ENCODE measurements at regions not wholly inside any gene's neighbourhood (a gene's known extent, or its start where the extent isn't known, plus 50 kb on each side); places are given as distances from the start of the nearest gene placed in this dataset.

DNA sequence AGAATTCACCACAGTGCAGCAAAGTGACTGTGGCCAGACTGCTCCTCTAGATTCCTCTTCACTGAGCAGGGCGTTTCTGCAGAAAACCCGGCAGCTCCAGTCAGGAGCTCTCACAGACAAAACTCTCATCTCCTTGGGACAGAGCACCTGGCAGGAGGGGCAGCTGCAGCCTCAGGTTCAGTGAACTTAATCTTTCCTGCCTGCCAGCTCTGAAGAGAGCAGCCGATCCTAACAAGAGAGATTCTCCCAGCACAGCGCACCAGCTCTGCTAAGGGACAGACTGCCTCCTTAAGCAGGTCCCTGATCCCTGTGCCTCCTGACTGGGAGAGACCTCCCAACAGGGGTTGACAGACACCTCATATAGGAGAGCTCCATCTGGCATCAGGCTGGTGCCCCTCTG lies 1065.5 kb downstream of the GRIK2 start:
- ATAC-seq (no peak), DNase-seq (ENCODE audit: low spot score in 2 of 2) (no peak)
- Mint-ChIP-seq H3K4me3 (no peak overlapping the region), H3K9me3 (peaks cover 6% of the 10 kb centered on the region), H3K4me1 (no peaks in the 10 kb centered on the region), H3K27ac (no peak overlapping the region), H3K36me3 (no peaks in the 10 kb centered on the region)

DNA sequence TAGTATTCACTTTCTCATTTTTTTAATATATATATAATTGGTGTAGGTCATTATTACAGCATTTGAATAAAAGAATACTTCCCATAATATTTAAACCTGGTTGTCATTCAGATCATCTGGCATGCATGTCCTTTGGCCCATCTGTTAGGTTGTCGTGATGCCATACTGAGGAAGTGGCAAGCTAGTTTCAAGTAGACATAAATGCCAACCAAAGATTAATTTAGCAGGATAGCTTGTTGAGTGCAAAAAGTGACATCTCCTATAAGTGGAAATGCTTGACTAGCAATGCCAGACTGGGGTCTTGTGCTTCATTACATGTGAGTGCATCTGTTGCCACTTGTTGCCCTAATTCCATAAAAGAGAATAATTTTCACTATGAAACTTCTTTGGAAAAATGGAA lies 1044.7 kb downstream of the GRIK2 start:
- no peak overlapping the region for H3K27ac Mint-ChIP-seq
- ATAC-seq (no peak), DNase-seq (ENCODE audit: low spot score in 2 of 2) (no peak)
- peaks cover 8% of the 10 kb centered on the region for H3K9me3 Mint-ChIP-seq
- no peak overlapping the region for H3K4me3 Mint-ChIP-seq
- no peaks in the 10 kb centered on the region for H3K36me3 Mint-ChIP-seq
- no peaks in the 10 kb centered on the region for H3K4me1 Mint-ChIP-seq

DNA sequence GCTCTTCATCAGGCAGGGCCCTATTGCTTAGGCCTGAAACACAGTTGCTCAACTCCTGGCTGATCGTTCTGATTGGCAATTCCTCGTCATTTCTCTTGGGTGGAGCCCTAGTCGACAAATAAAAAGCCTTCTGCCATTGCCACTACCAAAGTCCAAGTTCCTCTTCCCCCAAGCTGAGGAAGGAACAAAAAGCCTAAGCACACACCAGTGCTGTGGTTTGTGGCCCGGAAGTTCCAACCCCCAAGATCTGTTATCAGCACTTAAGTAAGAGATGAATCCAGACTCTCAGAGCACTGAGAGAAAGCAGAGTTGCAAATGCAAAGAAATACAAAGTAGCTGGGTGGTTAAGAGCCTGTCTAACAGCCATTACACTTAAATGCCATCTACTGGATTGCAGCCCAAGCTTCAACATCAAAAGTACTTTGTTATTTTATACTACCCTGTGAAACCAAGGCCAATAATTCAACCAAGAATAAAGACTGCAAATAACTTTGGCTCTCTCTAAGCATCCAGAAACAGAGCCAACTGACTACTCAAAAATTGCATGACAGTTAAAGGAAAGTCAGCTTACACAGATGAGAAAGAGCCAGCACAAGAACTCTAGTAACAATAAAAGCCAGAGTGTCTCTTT lies 1024.0 kb downstream of the GRIK2 start:
- ATAC-seq (no peak), DNase-seq (ENCODE audit: low spot score in 2 of 2) (no peak)
- Mint-ChIP-seq H3K9me3 (peaks cover 6% of the 10 kb centered on the region), H3K36me3 (no peaks in the 10 kb centered on the region), H3K4me3 (no peak overlapping the region), H3K27ac (no peak overlapping the region), H3K4me1 (no peaks in the 10 kb centered on the region)

DNA sequence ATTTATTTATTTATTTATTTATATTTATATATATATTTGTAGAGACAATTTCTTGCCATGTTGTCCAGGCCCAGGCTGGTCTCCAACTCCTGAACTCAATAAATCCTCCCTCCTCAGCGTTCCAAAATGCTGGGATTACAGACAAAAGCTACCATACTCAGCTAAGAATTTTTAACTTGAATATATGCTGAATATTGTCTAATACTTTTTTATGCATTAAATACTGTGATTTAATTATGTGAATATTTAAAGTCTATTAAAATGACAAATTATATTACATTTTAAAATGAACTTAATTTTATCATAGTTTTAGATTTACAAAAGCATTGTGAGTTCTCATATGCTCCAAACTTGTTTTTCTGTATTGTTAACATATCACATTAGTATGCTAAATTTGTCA lies 1022.4 kb downstream of the GRIK2 start:
- DNase-seq (ENCODE audit: low spot score in 2 of 2) (no peak), ATAC-seq (no peak)
- H3K4me3 Mint-ChIP-seq = no peak overlapping the region
- no peaks in the 10 kb centered on the region for H3K36me3 Mint-ChIP-seq
- no peak overlapping the region for H3K27ac Mint-ChIP-seq
- no peaks in the 10 kb centered on the region for H3K9me3 Mint-ChIP-seq
- no peaks in the 10 kb centered on the region for H3K4me1 Mint-ChIP-seq

DNA sequence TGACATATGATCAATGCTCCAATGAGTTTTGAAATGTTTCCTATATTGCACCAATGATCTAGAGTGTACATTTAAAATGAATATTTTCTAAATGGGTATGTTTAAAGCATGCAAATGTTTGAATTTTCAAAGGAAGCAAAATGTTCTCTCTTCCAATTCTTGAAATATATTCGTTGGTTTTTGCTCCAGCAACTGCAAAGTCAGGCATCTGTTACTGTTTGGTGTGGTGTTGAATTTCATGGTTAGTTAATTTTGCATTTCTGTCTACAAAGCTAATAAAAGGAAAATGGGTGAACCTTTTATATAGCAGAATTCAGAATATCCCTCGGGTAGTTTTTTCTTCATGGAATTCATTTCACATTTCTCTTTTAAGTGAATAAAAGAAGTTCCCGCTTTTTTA lies 1018.3 kb downstream of the GRIK2 start:
- Mint-ChIP-seq H3K27ac (no peak overlapping the region), H3K4me3 (no peak overlapping the region), H3K4me1 (no peaks in the 10 kb centered on the region), H3K9me3 (peaks cover under 1% of the 10 kb centered on the region), H3K36me3 (no peaks in the 10 kb centered on the region)
- no peak for ATAC-seq
- no peak for DNase-seq (ENCODE audit: low spot score in 2 of 2)

DNA sequence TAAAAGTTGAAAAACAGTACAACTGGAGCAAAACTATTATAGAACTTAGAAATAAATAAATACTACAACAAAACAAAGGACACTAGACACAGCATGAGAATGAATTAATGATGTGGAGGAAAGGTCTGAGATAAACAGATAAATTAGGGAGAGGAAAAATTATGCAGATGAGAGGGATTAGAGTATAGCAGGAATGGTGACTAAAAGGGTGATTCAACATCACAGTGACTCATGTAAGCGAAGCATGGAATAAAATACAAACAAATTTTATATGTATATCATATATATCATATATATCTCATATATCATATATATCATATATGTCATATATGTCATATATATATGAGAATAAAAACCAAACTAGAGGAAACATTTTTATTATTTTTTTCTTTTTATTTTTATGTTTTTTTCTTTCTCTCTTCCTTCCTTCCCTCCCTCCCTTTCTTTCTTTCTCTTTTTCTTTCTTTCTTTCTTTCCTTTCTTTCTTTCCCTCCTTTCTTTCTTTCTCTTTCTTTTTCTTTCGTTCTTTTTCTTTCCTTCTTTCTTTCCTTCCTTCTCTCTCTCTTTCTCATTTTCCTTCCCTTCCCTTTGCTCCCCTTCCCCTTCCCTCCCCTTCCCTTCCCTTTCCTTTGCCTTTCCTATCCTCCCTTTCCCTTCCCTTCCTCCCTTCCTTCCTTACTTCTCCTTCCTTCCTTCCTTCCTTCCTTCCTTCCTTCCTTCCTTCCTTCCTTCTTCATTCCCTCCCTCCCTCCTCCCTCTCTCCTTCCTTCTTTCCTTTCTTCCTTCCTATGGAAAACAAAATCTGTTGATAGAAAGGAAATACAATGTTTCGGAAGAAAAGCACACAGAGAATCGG lies 1014.6 kb downstream of the GRIK2 start:
- DNase-seq (ENCODE audit: low spot score in 2 of 2) (no peak), ATAC-seq (no peak)
- no peak overlapping the region for H3K27ac Mint-ChIP-seq
- H3K4me3 Mint-ChIP-seq = no peak overlapping the region
- no peaks in the 10 kb centered on the region for H3K4me1 Mint-ChIP-seq
- H3K36me3 Mint-ChIP-seq = no peaks in the 10 kb centered on the region
- peaks cover 6% of the 10 kb centered on the region for H3K9me3 Mint-ChIP-seq

DNA sequence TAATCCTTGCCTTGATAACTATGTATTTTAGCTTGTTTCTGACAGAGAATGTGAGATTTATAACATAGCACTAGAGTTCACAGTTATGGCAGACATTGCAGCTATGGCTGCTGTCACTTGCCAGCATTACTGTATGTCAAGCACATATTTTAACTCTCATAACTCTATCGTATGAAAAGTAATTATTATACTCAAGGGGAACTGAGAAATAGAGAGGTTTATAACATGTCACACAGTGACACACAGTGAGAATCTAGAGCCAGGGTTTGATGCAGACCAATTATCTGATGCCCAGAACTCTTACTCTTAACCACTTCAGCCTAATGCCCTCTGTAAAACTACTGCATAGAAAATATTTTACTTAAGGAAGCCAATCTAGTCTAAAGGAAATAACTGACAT lies 1012.4 kb downstream of the GRIK2 start:
- no peak overlapping the region for H3K4me3 Mint-ChIP-seq
- no peak overlapping the region for H3K27ac Mint-ChIP-seq
- peaks cover 6% of the 10 kb centered on the region for H3K9me3 Mint-ChIP-seq
- ATAC-seq = no peak
- DNase-seq (ENCODE audit: low spot score in 2 of 2) = no peak
- H3K36me3 Mint-ChIP-seq = no peaks in the 10 kb centered on the region
- H3K4me1 Mint-ChIP-seq = no peaks in the 10 kb centered on the region

DNA sequence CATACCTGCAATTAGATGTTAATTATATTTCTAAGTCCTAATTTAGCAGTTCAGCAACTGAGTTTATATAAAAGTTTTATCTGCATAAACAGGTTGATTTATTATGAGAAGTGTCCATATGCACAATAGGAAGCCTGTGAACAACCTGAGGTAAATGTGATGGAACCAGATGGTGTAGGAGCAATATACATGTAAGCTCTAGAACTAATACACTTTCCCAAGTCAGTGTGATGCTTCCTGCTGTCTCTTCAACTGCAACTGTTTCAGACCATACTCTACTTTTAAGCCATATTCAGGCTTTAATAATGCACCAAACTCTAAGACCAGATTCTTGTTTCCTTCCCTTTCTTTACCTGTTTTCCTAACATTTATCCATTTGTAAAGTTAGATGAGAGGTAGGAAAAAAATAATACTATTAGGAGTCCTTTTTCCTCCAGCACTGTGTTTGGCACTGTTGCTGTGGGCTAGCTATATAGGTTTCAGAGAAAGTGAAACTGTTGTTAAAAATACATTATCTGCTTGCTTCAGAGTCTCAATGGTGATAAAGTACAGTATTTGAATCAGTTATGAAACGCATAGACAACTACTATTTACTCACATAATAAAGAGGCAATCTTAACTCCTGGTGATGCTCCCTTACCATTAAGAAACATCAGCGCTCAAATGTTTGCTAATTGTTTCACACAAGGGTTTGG lies 1009.3 kb downstream of the GRIK2 start:
- ATAC-seq (no peak), DNase-seq (ENCODE audit: low spot score in 2 of 2) (no peak)
- Mint-ChIP-seq H3K27ac (no peak overlapping the region), H3K4me1 (no peaks in the 10 kb centered on the region), H3K9me3 (peaks cover 11% of the 10 kb centered on the region), H3K36me3 (no peaks in the 10 kb centered on the region), H3K4me3 (no peak overlapping the region)

DNA sequence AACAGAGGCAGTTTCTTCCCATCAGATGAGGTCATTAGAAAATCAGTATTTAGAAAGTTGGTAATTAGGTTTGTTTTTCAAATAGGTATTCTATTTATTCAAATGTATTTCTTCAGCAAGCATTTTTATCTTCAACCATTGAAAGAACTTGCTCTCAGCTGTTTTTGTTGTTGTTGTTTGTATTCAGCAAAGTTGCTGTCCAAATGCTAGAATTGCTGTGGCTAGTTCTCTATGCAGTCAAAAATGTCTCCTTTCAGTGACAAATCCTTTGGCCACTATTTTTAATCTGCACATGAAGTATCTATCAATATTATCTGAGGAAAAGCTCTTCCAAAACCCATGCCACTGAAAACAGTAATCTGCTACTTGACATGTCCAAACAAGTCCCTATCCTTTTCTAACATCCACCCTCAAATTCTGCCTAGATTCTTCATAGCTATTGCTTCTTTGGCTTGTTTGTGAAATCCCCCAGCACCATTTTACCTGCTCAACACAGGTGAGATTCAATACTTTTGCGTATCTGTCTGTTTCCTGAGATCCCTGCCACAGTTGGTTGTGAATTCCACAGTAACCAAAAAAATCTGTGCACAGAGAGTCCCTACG lies 1005.4 kb downstream of the GRIK2 start:
- DNase-seq (ENCODE audit: low spot score in 2 of 2) (no peak), ATAC-seq (no peak)
- Mint-ChIP-seq H3K36me3 (no peaks in the 10 kb centered on the region), H3K9me3 (peaks cover 11% of the 10 kb centered on the region), H3K4me3 (no peak overlapping the region), H3K27ac (no peak overlapping the region), H3K4me1 (no peaks in the 10 kb centered on the region)

DNA sequence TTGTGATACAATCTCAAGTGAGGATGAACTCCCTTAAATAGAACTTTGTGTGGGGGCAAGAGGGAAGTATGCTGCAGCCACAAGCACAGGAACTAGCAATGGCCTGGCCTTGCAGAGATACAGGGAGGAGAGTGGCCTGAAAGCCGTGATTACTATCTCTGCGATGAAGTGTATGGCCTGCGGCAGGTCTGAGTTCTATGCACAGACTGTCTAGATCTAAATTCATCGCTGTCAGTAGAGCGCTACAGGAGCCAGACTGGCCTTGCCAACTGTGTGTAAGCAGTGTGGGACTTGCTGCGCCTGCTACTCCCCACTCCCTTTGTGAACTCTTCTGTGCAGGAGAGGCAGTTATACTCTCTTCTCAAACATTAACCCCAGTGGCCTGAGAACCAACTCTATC lies 997.0 kb downstream of the GRIK2 start:
- H3K27ac Mint-ChIP-seq = no peak overlapping the region
- ATAC-seq (peak; percentile 48), DNase-seq (ENCODE audit: low spot score in 2 of 2) (no peak)
- no peaks in the 10 kb centered on the region for H3K36me3 Mint-ChIP-seq
- H3K4me1 Mint-ChIP-seq = no peaks in the 10 kb centered on the region
- H3K9me3 Mint-ChIP-seq = peaks cover 8% of the 10 kb centered on the region
- H3K4me3 Mint-ChIP-seq = no peak overlapping the region

DNA sequence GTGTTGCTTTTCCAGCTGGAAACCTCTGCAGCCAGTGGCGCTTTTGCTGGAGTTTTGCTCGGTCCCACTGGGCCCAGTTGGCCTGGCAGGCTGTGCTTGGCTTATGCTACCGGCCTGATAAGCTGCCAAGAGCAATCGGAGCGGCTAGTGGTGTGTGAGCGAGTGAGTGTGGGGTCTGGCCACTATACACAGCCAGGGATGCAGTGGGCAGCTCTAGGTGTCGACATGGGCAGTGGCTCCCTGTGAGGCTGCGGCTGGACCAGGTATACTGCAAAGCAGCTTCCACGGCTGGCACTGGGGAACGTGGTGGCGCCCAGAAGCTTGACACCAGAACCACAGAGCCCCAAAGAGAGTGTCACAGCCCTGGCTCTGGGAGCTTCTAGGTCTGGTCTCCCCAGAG lies 996.5 kb downstream of the GRIK2 start:
- Mint-ChIP-seq H3K36me3 (no peaks in the 10 kb centered on the region), H3K9me3 (peaks cover 8% of the 10 kb centered on the region), H3K4me1 (no peaks in the 10 kb centered on the region), H3K27ac (no peak overlapping the region), H3K4me3 (no peak overlapping the region)
- DNase-seq (ENCODE audit: low spot score in 2 of 2) (no peak), ATAC-seq (peak; percentile 8)

DNA sequence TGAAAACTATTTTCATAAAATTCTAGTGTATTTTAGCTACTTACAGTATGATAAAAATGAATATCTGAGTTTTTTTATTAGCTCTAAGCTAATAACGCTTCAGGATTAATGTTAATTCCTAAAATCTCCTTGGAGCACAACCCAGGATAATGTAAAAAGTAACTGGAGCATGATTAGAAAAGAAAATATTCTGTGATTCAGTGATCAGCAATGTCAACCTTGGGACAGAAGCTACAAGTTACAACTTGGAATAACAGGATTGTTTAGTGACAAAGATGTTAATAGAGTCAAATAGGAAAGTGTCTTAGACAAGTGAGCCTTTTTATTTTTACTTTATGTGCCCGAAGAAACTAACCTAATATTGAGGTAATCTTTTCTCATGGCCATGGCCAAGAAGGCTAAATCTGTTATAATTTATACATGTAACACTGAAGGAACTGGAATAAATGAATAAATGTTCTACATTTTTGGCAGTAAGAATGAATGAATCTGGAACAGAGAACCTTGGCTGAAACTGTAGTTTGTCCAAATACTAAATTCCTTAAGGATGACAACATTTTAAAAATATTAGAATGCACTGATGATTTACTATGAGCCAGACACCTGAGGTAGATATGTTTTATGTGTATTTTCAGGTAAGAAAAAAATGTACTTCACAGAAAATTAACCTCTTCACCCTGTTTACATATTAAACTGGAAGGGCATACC lies 994.0 kb downstream of the GRIK2 start:
- ATAC-seq (no peak), DNase-seq (ENCODE audit: low spot score in 2 of 2) (no peak)
- no peak overlapping the region for H3K4me3 Mint-ChIP-seq
- H3K4me1 Mint-ChIP-seq = no peaks in the 10 kb centered on the region
- H3K27ac Mint-ChIP-seq = no peak overlapping the region
- peaks cover 7% of the 10 kb centered on the region for H3K9me3 Mint-ChIP-seq
- no peaks in the 10 kb centered on the region for H3K36me3 Mint-ChIP-seq

DNA sequence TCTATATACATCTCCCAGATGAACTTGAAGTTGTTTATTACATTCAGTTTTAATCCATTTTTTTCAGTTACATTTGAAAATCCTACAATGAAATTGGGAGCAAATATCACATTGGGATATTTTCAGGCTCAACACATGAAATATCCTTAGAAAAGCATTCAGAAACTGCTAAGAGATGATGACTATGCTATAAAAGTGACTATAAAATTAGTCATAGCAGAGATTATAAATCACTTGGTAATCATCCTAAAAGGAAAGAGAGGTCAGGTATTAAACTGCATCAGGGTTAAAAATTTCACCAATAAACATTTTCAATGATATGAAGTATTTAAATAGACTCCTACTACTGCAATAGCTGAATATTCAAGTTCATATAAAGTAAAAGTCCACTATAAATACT lies 987.7 kb downstream of the GRIK2 start:
- ATAC-seq = no peak
- Mint-ChIP-seq H3K36me3 (no peaks in the 10 kb centered on the region), H3K4me3 (no peak overlapping the region), H3K9me3 (peaks cover 10% of the 10 kb centered on the region), H3K4me1 (no peaks in the 10 kb centered on the region), H3K27ac (no peak overlapping the region)
- no peak for DNase-seq (ENCODE audit: low spot score in 2 of 2)

DNA sequence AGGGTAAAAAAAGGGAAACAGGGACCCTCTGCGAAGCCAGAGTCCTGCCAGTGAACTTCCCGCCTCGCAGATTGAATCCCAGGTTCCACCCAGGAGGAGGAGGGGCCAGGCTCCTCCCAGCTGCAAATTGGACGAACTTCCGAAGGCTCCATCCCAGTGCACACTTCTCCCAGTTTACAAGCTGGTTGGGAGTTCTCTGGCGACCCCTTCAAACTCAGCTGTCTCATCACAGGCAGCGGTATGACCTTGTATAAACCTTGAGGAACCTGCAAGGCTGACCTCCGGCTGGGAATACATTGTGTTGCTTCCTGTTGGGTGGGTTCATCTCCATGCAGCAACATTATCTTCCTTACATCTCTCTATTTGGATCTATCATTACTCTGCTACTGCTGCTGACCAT lies 962.7 kb downstream of the GRIK2 start:
- no peak overlapping the region for H3K27ac Mint-ChIP-seq
- DNase-seq (ENCODE audit: low spot score in 2 of 2) (no peak), ATAC-seq (no peak)
- no peak overlapping the region for H3K4me3 Mint-ChIP-seq
- H3K9me3 Mint-ChIP-seq = peaks cover 4% of the 10 kb centered on the region
- no peaks in the 10 kb centered on the region for H3K36me3 Mint-ChIP-seq
- H3K4me1 Mint-ChIP-seq = no peaks in the 10 kb centered on the region

DNA sequence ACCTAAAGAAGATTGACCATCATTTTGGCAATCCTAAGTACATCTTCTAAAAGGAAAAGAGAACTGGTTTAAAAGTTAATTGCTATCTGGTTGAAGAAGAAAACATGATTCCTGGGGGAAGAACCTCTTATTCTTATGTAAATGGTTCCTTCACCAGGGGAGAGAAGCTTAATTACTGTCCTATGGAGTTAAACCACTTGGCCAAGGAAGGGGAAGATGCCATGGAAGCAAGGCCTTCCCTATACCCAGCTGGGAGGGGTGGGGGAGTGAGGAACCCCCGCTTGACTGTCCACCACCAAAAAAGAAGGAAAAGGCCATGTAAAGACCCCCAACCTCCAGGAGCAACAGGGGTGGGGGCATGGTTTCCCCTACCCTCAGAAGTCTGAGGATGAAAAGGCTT lies 962.1 kb downstream of the GRIK2 start:
- no peaks in the 10 kb centered on the region for H3K4me1 Mint-ChIP-seq
- no peak overlapping the region for H3K4me3 Mint-ChIP-seq
- H3K9me3 Mint-ChIP-seq = peaks cover 4% of the 10 kb centered on the region
- H3K27ac Mint-ChIP-seq = no peak overlapping the region
- ATAC-seq (no peak), DNase-seq (ENCODE audit: low spot score in 2 of 2) (no peak)
- H3K36me3 Mint-ChIP-seq = no peaks in the 10 kb centered on the region
